Suprapubic skin (tissue), 3 donors: ENCODE measurements at regions not wholly inside any gene's neighbourhood (a gene's known extent, or its start where the extent isn't known, plus 50 kb on each side); places are given as distances from the start of the nearest gene placed in this dataset.

Experiments used
- POLR2AphosphoS5 ChIP-seq, 3 donors: sonication (generic); formaldehyde crosslinking; IDR thresholded peaks; one replicate each; pipeline ENCODE4 v1.6.1; 2017; ENCODE audit warnings: antibody characterized with exemption in 3 of 3
- TF ChIP-seq, protein P1 (sequence below), 2 donors: fragments of 200-600 bp in 1 of 2; fragments of 450-650 bp in 1 of 2; sonication (generic) in 1 of 2; IDR thresholded peaks; one replicate each; pipeline ENCODE4 v1.5.1; 2016 to 2019; ENCODE audit warnings: antibody characterized with exemption in 2 of 2, mild to moderate bottlenecking in 1 of 2, moderate library complexity in 1 of 2

DNA sequence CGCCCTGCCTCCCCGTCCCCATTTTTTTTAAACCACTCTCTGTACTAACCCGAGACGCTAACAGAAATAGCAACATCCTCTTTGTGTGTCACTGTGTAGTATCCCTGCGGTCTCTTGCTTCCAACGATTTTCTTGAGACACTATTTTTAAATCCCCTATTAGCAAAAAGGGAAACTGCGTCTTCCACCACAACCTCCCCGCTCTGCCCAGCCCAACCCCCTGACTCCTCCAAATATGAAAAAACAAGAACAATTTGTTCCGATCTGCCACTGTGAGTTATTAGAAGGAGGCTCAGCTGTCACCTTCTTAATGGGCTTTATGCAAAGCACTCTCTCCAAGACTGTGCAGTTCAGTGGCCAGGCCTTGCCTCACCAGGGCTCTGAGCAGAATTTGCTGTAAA lies 76.3 kb downstream of the MAP1LC3B2 start:
- TF ChIP-seq, protein P1, sequence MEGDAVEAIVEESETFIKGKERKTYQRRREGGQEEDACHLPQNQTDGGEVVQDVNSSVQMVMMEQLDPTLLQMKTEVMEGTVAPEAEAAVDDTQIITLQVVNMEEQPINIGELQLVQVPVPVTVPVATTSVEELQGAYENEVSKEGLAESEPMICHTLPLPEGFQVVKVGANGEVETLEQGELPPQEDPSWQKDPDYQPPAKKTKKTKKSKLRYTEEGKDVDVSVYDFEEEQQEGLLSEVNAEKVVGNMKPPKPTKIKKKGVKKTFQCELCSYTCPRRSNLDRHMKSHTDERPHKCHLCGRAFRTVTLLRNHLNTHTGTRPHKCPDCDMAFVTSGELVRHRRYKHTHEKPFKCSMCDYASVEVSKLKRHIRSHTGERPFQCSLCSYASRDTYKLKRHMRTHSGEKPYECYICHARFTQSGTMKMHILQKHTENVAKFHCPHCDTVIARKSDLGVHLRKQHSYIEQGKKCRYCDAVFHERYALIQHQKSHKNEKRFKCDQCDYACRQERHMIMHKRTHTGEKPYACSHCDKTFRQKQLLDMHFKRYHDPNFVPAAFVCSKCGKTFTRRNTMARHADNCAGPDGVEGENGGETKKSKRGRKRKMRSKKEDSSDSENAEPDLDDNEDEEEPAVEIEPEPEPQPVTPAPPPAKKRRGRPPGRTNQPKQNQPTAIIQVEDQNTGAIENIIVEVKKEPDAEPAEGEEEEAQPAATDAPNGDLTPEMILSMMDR (IDR thresholded peaks at IDR 0.05) = no peak
- TF ChIP-seq POLR2AphosphoS5 (IDR thresholded peaks at IDR 0.05) = no peak
